ENCODE measurements at regions not wholly inside any gene's neighbourhood (a gene's known extent, or its start where the extent isn't known, plus 50 kb on each side); places are given as distances from the start of the nearest gene placed in this dataset.

DNA sequence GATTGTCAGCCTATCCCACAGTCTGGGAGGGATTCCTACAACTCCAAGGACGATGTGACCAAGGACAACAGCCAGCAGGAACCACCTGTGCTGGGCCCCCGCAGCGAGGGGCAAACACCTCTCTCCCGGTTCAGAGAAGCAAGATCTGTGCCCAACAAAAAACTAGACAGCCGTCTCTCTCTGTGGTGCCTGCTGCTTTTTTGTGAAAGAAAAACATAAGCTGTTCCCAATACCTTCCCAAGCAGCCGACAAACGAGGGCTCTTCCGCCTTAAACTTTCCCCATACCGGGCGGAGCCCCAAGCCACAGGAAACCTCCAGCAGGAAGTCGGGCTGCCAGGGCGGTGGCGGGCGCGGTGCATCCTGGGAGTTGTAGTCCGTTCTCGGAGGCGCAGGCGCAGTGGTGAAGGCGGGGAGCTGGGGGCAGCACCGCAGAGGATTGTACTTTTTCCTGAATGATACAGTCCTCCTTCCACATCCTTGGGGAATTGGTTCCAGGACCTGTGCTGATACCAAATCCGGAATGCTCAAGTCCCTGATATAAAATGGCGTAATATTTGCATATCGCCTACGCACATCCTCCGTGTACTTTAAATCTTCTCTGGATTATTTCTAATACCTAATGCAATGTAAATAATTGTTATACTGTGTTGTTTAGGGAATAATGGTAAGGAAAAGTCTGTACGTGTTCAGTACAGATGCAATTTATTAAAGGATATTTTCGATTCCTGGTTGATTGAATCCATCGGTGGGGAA lies 63.1 kb upstream of the IRF2 start:
- no peak for TF ChIP-seq CTCF (IDR thresholded peaks at IDR 0.05)
- H3K4me3 ChIP-seq = peak overlapping the region; percentile 85
- peak overlapping the region; percentile 83 to 96 for H3K27ac ChIP-seq
- peak; percentile 99 for DNase-seq (ENCODE audit: low spot score)

DNA sequence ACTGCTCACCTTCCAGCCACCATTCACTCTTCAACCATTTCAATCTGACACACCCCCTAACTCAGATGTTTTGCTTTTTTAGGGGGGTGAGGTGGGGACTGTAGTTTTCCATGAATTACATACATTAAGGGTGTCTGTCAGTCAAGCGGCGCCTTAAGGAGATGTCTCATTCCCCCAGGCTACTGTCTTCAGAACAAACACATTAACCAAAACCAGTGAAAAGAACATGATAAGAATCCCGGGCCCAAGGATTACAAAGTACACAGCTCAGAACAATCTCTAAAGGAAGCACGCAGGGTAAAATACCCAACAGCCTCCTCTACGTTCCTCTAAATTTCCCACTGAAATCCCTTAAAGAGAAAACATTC lies 62.5 kb upstream of the IRF2 start:
- no peak for TF ChIP-seq CTCF (IDR thresholded peaks at IDR 0.05)
- Histone ChIP-seq H3K27ac (peak overlapping the region; percentile 83 to 96), H3K4me3 (peak overlapping the region; percentile 85)
- DNase-seq (ENCODE audit: low spot score) = no peak

DNA sequence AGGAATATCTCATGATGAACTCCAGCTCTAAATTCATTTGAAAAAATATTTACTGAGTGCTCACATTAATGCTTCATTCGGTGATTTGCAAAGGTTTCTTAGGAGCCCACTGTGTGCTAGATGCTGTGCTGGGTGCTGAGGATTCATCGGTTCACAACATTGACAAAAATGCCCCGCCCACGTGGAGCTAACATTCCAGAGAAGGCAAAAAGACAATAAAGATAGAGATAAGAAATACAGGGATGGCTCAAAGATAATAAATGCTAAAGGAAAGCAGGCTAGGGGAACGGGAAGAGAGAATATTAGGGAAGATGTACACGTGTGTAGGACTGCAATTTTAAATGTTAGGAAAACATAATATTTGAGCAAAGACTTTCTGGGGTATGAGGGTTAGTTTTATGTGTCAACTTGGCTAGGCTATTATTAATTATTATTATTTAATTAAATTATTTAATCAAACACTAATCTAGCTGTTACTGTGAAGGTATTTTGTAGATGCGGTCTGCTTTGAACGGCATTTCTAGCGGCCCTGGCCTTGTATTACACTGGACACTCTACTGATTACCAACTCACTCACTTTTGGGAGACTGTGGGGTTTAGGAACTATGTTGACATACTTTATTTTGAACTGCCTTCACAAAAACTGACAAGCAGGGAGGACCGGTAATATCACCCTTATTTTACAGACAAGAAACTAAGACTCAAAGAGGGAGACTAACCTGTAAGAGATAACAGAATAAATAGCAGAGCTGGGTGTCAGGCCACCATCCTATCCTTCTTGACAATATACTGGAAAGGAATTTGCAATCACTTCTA lies 61.9 kb upstream of the IRF2 start:
- TF ChIP-seq CTCF (IDR thresholded peaks at IDR 0.05) = no peak
- no peak for DNase-seq (ENCODE audit: low spot score)
- peak overlapping the region; percentile 85 for H3K4me3 ChIP-seq
- peak overlapping the region; percentile 83 to 96 for H3K27ac ChIP-seq

GRCh38 chr4:184534511-184535391 lies 60.4 kb upstream of the IRF2 start:
- TF ChIP-seq CTCF (IDR thresholded peaks at IDR 0.05) = no peak
- H3K4me3 ChIP-seq = peak overlapping the region; percentile 38
- peak overlapping the region; percentile 64 to 83 for H3K27ac ChIP-seq
- no peak for DNase-seq (ENCODE audit: low spot score)

- Histone ChIP-seq H3K27ac (peak overlapping the region; percentile 64 to 83), H3K4me3 (no peak overlapping the region)
- no peak for DNase-seq (ENCODE audit: low spot score)
- no peak for TF ChIP-seq CTCF (IDR thresholded peaks at IDR 0.05)
Measured at GRCh38 chr4:184533908-184534307, 59.6 kb upstream of the IRF2 start.

DNA sequence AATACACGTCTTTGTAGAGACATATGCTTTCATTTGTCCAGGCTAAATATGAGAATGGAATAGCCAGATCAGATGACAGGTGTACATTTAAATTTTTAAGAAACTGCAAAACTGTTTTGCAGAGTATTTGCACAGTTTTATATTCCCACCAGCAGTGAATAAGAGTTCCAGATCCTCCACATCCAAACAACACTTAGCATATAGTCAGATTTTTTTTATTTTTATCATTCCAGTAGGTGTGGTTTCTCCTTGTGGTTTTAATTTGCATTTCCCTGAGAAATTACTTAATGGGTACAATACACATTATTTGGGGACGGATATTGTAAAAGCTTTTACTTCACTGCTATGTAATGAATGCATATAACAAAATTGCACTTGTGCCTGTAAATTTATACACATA lies 56.7 kb upstream of the IRF2 start:
- Histone ChIP-seq H3K27ac (no peak overlapping the region), H3K4me3 (no peak overlapping the region)
- DNase-seq (ENCODE audit: low spot score) = no peak
- TF ChIP-seq CTCF (IDR thresholded peaks at IDR 0.05) = no peak
